HG03469 (cell line): ENCODE measurements at regions not wholly inside any gene's neighbourhood (a gene's known extent, or its start where the extent isn't known, plus 50 kb on each side); places are given as distances from the start of the nearest gene placed in this dataset.
A peak's percentile ranks its signal among the peaks of the same experiment; 100 is the strongest.
"Not testable (repeated sequence)": the region's sequence is repeated elsewhere in the genome, so short reads cannot be mapped to it uniquely, and the experiment has no call there.

Source experiments
- ATAC-seq: cut with Tn5 transposase; IDR thresholded peaks from one replicate; pipeline ENCODE4 v1.9.1; 2021; ENCODE audit warnings: mild to moderate bottlenecking, moderate library complexity, moderate number of reproducible peaks; ENCODE audit not compliant: unreplicated experiment

DNA sequence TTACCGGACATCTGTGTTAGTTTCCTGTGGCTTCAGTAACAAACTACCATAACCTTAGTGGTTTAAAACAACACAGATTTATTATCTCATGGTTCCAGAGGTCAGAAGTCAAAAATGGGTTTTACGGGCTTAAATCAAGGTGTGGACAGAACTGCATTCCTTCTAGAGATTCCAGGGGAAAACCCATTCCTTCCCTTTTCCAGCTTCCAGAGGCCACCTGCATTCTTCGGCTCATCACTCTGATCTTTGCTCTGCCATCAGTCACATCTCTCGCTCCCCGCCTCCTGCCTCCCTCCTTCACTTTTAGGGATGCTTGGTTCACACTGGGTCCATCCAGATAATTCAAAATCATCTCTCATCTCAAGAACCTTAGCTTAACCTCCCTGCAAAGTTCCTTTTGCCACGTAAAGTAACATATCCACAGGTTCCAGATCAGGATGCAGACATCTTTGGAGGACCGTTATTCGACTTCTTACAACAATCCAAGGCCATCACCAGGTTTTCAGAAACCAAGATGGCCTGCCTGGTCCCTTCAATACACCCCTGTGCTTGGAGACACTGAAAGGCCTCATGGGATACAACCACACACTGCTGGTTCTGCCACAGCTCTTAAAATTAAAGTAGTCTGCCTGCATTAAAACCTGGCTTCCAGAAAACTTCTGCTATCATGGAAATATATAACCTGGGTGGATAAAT lies 225.9 kb upstream of the MYO3A start:
- ATAC-seq: no peak

GRCh38 chr10:25713894-25714240 lies 220.2 kb upstream of the MYO3A start:
- no peak for ATAC-seq

DNA sequence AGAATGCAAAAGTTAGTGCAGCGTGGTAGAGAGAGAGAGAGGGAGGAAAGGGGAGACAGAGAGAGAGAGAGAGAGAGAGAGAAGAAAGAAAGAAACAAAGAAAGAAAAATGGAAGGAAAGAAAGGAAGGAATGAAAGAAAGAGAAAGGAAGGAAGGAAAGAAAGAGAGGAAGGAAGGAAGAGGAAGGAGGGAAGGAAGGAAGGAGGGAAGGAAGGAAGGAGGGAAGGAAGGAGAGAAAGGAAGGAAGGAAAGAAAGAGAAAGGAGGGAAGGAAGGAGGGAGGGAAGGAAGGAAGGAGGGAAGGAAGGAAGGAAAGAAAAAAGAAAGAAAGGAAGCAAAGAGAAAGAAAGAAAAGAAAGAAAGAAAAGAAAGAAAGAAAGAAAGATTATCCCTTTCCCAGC lies 209.8 kb upstream of the MYO3A start:
- ATAC-seq: no peak

DNA sequence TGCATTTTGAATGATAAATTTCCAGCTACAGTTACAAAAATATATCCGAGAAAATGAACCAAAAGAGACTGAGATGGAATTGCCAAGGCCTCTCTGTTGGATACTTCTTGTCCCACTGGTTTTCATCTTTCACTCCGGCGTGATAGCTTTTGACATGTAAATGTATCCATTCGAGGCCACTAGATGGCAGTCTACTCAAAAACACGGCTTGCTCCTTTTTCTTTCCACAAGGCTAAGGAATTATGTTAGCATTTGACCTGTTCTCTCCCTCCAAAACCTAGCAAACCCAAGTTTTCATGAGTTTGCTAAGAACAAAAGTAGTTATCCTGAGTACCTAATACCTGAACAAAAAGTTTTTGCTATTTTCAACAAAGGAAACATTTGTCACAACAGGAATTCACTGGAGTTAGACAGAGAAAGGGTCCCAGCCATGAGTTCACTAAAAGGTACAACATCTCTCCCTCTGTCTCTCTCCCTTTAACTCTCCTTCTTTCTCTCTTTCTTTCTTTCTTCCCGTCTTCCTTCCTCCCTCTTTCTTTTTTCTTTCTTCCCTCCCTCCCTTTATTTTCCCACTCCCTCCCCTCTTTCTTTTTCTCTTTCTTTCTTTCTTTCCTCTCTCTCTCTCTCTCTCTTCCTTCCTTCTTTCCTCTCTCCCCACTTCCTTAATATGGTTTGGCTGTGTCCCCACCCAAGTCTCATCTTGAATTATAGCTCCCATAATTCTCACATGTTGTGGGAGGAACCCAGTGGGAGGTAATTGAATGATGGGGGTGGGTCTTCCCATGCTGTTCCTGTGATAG lies 207.9 kb upstream of the MYO3A start:
- ATAC-seq: peak; percentile 81

DNA sequence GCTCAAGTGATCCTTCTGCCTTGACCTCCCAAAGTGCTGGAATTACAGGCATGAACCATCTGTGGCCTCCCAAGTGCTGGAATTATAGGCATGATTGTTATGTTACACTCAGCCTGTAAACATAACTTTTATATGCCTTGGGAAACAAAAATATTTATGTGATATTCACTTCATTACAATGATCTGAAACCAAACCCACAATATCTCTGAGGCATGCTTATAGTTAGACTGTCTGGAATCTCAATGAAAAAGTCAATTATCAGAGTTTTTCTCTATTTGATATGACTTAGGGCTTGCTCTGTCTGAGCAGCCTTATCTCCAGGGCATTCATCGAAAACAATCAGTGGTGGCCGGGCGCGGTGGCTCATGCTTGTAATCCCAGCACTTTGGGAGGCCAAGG lies 195.3 kb upstream of the MYO3A start:
- no peak for ATAC-seq

- no peak for ATAC-seq
Measured at GRCh38 chr10:25743832-25744231, 190.2 kb upstream of the MYO3A start.

- no peak for ATAC-seq
Measured at GRCh38 chr10:25744574-25744973, 189.5 kb upstream of the MYO3A start.

GRCh38 chr10:25745976-25746375 lies 188.1 kb upstream of the MYO3A start:
- no peak for ATAC-seq

DNA sequence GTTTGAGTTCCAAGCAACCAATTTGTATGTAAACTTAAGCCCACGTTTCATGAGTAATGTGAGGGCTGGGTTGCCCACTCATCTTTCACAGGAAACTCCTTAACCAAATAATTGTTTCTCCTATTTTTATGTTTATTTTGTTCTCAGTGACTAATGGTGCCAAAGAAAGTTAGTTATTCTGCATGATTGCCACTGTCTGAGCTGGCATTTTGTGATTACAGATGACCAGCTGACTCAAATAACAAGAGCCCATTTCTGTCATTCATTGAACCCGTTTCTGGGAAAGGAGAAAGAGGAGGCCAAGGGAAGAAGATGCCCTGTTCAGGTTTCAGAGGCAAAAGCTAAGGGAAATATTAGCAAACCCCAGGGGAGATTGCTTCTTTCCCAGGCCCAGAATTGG lies 186.9 kb upstream of the MYO3A start:
- ATAC-seq: no peak

- no peak for ATAC-seq
Measured at GRCh38 chr10:25748509-25748908, 185.5 kb upstream of the MYO3A start.

DNA sequence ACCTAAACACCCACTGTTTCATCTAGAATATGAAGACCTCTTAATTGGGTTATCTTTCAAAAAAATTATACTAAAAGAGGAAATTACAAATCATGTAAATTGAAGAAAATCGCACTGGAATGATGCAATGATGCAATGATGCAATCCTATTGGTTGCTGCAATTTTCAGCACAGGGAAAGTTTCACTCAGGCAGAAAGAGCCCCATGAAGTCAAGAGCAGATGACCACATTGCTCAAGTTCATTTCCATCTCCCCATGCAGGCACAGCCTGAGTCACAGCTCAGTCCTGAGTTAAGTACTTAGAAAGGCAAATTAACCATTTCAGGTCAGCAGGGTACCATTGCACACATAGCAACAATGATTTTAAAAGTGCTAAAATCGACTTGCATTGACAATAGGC lies 180.3 kb upstream of the MYO3A start:
- ATAC-seq: no peak

DNA sequence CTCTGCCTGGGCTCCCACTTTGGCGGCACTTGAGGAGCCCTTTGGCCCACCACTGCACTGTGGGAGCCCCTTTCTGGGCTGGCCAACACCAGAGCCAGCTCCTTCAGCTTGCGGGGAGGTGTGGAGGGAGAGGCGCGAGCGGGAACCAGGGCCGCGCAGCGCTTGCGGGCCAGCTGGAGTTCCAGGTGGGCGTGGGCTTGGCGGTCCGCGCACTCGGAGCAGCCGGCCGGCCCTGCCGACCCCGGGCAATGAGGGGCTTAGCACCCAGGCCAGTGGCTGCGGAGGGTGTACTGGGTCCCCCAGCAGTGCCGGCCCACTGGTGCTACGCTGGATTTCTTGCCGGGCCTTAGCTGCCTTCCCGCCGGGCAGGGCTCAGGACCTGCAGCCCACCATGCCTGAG lies 178.2 kb upstream of the MYO3A start:
- ATAC-seq: not testable (repeated sequence)

- no peak for ATAC-seq
Measured at GRCh38 chr10:25756784-25757183, 177.2 kb upstream of the MYO3A start.

DNA sequence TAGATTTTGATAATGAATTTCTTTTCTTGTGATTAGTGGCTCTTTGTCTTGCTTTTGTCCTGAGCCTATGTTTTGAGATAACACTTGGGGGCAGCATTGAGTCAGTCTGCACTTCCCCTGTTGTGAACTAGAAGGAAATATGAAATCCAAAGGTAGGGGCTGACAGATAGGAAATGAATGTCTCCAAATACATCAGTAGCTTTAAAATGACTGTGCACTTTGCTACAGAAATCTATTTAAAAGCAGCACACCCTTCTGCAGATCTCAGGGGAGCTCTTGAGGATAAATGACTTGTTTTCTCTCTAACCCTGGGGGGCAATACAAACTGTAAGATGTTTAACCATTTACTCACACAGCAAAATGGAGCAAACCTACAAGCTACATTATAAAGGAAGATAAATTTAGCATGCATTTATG lies 176.0 kb upstream of the MYO3A start:
- ATAC-seq: no peak

DNA sequence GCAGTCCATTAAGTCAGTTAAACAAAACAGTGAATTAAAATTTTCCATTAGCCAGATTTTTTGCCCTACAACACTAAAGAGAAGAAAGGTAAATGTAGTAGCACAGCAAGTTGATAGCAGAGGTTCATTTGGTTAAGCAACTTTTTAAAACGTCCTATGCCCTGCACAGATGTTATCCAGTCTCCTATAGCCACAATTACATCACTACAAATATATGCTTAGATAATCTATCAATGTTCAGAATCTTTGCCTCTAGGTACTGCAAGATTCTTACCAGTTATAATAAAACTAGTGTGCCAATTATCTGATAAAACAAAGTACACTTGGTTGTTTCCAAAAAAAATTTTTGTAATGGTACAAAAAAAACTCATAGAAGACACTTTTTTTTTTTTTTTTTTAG lies 175.5 kb upstream of the MYO3A start:
- ATAC-seq: no peak

GRCh38 chr10:25761937-25762336 lies 172.1 kb upstream of the MYO3A start:
- no peak for ATAC-seq

GRCh38 chr10:25766213-25766612 lies 167.8 kb upstream of the MYO3A start:
- no peak for ATAC-seq

- ATAC-seq: no peak
Measured at GRCh38 chr10:25766687-25767221, 167.3 kb upstream of the MYO3A start.

GRCh38 chr10:25768167-25768566 lies 165.9 kb upstream of the MYO3A start:
- ATAC-seq: no peak

- ATAC-seq: no peak
Measured at GRCh38 chr10:25778646-25779045, 155.4 kb upstream of the MYO3A start.

- no peak for ATAC-seq
Measured at GRCh38 chr10:25786161-25786560, 147.9 kb upstream of the MYO3A start.

- no peak for ATAC-seq
Measured at GRCh38 chr10:25786899-25787298, 147.1 kb upstream of the MYO3A start.
